ENCODE measurements at regions not wholly inside any gene's neighbourhood (a gene's known extent, or its start where the extent isn't known, plus 50 kb on each side); places are given as distances from the start of the nearest gene placed in this dataset.

GRCh38 chrX:4315891-4316290 lies 602.4 kb upstream of the PRKX start:
- no peak for TF ChIP-seq EZH2 (IDR thresholded peaks at IDR 0.05; ENCODE audit: low read length)
- TF ChIP-seq CTCF (optimal IDR thresholded peaks at IDR 0.05 in 1 of 3, IDR thresholded peaks at IDR 0.05 in 1 of 3, conservative IDR thresholded peaks at IDR 0.05 in 1 of 3; ENCODE audit: extremely low read depth in 1 of 3, insufficient read depth in 2 of 3, low read length in 3 of 3): no peak
